GM18870 (cell line): ENCODE measurements at regions not wholly inside any gene's neighbourhood (a gene's known extent, or its start where the extent isn't known, plus 50 kb on each side); places are given as distances from the start of the nearest gene placed in this dataset.

Experiments used
- ATAC-seq: cut with Tn5 transposase; IDR thresholded peaks from one replicate; pipeline ENCODE4 v1.9.1; 2021; ENCODE audit warnings: moderate library complexity; ENCODE audit not compliant: unreplicated experiment

GRCh38 chr5:165809914-165810313 lies 2304.5 kb downstream of the MAT2B start:
- ATAC-seq, result no peak

- no peak for ATAC-seq
These were observed 2324.1 kb downstream of the MAT2B start for GRCh38 chr5:165829504-165829903.

DNA sequence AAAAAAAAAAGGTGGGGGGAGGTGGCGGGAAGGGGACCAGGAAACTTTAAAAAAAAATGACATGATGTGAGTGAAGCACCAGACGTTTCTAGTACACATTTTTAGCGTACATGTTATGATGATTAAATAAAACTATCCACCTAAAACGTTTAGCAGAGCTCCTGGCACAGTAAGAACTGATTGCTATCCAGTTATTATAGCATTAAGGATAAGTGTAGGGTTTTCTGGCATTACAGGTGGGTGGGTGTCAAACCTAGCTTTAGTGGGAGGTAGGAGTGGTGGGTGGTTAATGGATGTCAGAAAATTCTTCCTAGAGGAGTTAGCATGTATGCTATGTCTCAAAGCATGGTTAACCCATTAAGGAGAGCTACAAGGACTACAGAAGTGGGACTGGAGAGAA lies 2329.5 kb downstream of the MAT2B start:
- no peak for ATAC-seq

DNA sequence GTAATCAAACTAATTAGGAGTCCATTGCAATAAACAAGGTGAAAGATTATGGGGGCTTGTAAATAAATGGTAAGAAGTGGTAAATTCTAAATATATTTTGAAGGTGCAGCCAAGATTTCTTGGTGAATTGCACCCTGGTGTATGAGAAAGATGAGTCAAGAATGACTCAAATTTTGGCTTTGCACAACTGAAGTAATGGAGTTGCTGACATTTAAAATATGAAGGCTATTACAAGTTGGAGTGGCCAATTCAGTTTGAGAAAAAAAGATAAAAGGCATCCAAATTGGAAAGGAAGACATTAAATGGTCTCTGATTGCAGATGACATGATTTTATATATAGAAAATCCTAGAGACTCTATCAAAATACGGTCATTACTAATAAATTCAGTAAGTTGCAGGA lies 2330.6 kb downstream of the MAT2B start:
- ATAC-seq, result no peak

GRCh38 chr5:165837286-165837685 lies 2331.9 kb downstream of the MAT2B start:
- ATAC-seq, result no peak

- no peak for ATAC-seq
These were observed 2339.2 kb downstream of the MAT2B start for GRCh38 chr5:165844571-165844970.

DNA sequence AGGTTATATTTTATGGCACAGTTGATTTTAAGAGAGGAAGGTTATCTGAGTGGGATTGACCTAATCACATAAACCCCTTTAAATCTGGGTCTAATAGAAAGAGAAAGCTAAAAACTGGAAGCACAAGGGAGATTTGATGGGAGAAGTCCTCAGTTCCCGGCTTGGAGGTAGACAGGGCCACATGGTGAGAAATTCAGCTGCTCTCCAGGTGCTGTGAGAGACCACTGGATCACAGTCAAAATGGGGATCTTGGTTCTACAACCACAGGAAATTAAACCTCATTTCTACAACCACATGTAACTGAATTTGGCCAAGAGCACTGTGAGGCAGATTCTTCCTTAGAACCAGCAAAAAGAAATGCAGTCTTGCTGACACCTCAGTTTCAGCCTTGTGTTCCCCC lies 2352.7 kb downstream of the MAT2B start:
- ATAC-seq, result no peak

GRCh38 chr5:165859251-165859650 lies 2353.8 kb downstream of the MAT2B start:
- ATAC-seq, result no peak

- ATAC-seq, result no peak
These were observed 2357.8 kb downstream of the MAT2B start for GRCh38 chr5:165863239-165863638.

GRCh38 chr5:165871291-165871690 lies 2365.9 kb downstream of the MAT2B start:
- no peak for ATAC-seq

GRCh38 chr5:165874851-165875250 lies 2369.4 kb downstream of the MAT2B start:
- no peak for ATAC-seq

GRCh38 chr5:165876538-165876937 lies 2371.1 kb downstream of the MAT2B start:
- ATAC-seq, result no peak

DNA sequence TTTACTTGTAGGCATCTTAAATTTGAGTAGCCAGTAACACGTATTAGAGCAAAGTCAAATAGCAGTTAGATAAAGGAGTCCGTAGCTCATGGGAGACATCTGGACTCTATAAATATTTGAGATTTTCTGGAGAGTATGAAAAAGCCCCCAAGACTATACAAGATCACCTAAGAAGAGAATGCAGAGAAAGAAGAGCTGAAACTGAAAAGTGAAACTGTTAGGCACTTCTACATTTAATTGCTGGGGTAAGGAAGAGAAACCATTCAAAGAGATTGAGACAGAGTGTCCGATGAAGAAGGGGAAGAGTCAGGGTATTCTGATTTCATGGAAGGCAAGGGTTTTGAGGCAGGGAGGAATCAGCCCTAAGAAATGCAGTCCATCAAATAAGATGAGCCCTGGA lies 2372.1 kb downstream of the MAT2B start:
- no peak for ATAC-seq

DNA sequence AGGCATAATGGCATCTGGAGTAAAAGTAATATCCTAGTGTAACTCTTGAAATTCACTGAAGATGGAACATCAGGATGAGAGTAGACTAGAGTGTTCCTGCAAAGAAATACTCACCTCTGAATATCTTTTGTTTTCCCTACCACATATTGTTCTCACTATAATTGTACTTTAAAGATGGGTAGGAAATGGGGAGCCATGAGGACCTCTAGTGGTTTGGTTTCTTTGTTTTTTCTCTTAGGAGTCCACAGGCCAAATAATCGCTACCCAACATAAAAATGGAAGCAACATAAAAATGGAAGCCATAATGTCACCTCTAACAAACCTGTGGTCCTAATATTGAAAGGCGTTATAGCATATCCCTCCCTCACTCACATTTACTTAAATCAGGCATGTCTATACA lies 2375.8 kb downstream of the MAT2B start:
- ATAC-seq, result no peak

DNA sequence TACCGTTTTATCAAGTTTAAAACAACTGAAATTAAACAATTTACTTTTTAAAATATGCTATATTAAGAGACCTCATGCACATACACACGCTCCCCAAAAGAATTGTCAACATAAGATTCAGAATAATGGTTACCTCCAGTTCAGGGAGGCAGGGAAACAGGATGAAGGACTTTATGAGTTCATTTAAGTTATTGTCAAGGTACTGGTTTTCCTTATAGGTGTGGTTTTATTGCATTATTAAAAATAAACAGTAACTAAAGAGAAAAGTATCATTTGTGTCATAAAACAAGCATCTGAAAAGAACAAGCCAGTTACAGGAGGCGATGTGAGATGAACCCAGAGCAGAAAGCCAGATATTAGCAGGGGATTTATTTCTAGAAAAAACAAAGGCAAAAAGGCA lies 2376.7 kb downstream of the MAT2B start:
- ATAC-seq, result no peak

DNA sequence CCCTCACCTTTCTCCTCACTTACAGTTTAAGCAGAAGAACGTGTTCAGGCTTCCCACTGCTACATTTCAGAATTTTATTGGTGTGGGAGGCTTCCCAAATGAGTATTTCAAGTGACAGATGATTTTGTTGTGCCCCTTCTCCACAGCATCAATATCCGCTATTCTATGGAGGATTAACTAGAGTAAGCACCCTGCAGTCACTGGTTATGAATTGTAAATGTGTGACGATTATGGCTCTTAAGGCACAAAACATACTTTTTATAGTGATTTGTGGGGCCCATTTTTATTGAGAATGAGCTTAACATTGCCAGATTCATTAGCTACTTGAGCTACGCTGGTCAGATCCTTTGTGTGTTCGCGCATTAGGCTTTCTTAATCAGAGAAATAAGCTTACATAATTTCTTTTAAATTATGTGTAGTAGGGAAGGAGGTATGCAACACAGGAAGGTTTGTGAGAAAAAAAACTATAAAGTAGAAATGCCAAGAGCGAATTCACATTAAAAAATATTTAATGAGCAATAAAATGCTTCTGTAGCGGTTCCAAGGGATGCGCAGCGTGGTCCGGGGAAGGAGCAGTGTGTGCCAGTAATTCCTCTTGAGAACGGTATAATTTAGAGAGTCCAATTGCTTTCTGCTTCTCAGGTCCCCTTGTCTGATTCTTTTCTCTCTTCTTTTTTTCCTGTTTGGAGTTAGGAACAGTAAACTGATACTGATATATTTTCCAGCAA lies 2380.4 kb downstream of the MAT2B start:
- no peak for ATAC-seq

DNA sequence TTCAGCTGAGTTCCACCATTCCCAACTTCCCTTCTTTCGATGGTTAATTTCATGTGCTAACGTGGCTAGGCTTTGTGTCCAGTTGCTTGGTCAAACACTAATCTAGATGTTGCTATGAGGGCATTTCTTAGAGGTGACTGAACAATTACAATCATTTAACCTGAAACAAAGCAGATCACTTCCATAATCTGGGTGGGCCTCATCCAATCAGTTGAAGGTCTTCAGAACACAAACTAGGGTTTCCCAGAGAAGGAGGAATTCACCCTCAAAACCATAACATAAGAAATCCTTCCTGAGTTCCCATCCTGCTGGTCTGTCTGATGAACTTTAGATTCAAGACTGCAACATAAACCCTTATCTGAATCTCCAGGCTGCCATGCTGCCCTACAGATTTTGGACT lies 2381.7 kb downstream of the MAT2B start:
- ATAC-seq, result no peak

DNA sequence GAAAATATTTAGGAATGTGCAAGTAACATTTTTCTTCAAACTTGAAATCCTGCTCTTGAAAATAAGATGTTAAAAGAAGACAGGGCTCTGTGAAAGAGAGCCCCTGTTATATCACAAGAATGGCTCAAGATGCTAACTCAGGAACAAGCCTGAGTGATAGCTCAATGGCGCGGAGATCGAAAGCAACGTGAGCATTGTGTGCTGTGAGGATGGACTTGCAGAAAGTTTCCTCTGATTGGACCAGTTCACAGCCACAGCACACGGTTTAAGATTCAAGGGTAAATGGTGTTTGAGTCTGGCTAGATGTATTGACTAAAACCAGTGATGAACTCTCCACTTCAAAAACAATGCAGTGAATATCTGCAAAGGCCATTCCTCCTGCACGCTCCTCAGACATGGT lies 2387.0 kb downstream of the MAT2B start:
- ATAC-seq, result no peak

DNA sequence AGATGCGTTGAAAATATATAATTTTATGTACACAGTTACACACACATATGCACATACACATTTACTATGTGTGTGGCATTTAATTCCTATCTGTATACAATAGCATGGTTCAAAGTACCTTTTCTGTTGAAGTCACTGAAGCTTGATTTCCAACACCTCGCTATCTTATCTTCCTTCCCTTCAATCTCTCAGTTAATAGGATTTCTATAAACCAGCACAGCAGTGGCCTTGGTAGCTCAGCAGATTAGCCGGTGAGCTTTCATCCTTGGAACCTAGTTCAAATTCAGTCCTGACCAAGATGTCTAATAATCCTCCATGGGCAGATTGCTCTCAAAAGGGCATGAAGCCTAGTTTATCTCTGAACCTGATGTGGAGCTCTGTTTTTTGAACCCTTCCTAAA lies 2389.5 kb downstream of the MAT2B start:
- ATAC-seq, result no peak

DNA sequence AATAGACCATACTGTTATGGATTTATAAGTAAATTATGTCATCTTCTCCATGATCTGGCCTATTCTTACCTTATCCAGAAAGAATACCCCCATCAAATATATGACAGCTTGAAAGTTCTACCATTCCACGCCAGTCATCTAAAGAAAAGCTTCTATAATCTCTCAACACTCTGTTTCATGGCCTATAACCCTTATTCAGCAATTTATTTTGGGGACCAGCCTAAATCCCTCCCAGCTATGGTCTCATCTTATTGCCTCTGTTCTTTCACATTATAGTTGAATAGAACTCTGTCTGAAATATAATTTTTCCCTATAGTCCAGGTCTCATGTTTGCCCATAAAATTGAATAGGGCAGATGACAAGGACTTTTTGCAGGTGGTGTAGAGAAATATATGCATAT lies 2387.6 kb upstream of the WWC1 start:
- no peak for ATAC-seq

DNA sequence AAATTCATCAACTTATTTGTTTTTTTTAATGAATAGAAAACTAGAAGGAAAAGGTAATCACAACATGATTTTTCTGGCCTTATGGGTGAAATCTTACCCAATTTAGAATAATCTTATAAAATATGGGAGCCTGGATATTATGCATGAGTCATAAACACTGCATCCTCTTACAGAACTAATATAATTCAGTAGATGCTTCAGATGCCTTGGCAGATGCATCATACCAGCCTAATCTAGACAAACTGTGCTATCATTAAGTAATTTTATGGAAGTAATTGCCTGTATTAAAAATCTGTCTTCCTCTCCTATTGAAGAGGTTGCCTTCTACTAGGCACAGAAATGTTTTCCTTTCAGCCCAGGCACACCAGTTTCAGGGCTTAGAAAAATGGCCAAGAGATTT lies 2384.6 kb upstream of the WWC1 start:
- ATAC-seq, result no peak

DNA sequence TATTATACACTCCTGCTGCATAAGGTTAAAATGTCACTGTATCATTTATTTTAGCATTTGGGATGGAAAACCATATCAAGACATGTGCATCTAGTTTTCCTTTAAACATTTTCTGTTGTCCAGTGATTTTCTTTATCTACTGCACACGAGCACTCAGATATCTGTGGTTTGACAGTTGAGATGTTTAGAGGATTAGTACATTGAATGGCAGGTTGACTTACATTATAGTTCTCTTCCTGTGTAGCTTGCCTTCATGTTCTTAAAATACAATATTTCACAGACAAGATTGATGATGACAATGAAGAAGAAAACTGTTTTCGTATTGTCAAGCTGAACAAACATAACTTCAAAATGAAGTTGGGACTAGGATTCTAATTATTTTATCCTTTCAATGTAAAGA lies 2378.4 kb upstream of the WWC1 start:
- no peak for ATAC-seq

DNA sequence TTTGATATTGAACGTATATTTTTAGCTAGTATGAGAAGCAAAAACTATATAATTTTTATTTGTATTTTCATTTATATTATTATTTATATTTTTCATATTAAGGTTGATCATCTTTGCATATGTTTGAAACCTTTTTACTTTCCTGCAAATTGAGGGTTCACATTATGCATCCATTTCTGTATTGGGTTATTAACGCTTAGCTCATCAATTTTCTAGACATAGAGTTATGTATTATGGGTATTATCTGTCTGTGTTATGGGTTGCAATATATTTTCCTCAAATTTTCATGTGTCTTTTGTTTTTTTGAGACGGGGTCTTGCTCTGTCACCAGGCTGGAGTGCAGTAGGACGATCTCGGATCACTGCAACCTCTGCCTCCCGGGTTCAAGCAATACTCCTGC lies 2377.0 kb upstream of the WWC1 start:
- ATAC-seq, result no peak
